ENCODE measurements at regions not wholly inside any gene's neighbourhood (a gene's known extent, or its start where the extent isn't known, plus 50 kb on each side); places are given as distances from the start of the nearest gene placed in this dataset.

GRCh38 chr12:79534029-79534867, 156.5 kb downstream of the PAWR start:
- no peaks in the 10 kb centered on the region for H3K36me3 ChIP-seq
- H3K9me3 ChIP-seq, result no peaks in the 10 kb centered on the region
- DNase-seq (no peak), ATAC-seq (no peak)
- no peak for TF ChIP-seq CTCF (IDR thresholded peaks at IDR 0.05)
- H3K27ac ChIP-seq, result no peak overlapping the region
- H3K27me3 ChIP-seq, result no peaks in the 10 kb centered on the region
- intact Hi-C loops (cut with DNase I), result no loop called here
- no peaks in the 10 kb centered on the region for H3K4me1 ChIP-seq
- no peak overlapping the region for H3K4me3 ChIP-seq

- no peaks in the 10 kb centered on the region for H3K27me3 ChIP-seq
- no peak for TF ChIP-seq CTCF (IDR thresholded peaks at IDR 0.05)
- no peaks in the 10 kb centered on the region for H3K36me3 ChIP-seq
- no peaks in the 10 kb centered on the region for H3K9me3 ChIP-seq
- intact Hi-C loops (cut with DNase I), result no loop called here
- H3K4me3 ChIP-seq, result no peak overlapping the region
- no peaks in the 10 kb centered on the region for H3K4me1 ChIP-seq
- DNase-seq (no peak), ATAC-seq (peak; percentile 80)
- H3K27ac ChIP-seq, result no peak overlapping the region
Observed at GRCh38 chr12:79532907-79533288, 157.9 kb downstream of the PAWR start.

GRCh38 chr12:79531518-79531917, 159.2 kb downstream of the PAWR start:
- Histone ChIP-seq H3K27me3 (no peaks in the 10 kb centered on the region), H3K27ac (no peak overlapping the region), H3K4me3 (no peak overlapping the region), H3K4me1 (no peaks in the 10 kb centered on the region), H3K36me3 (no peaks in the 10 kb centered on the region), H3K9me3 (no peaks in the 10 kb centered on the region)
- TF ChIP-seq CTCF (IDR thresholded peaks at IDR 0.05), result no peak
- no peak for DNase-seq
- no peak for ATAC-seq
- intact Hi-C loops (cut with DNase I), result no loop called here

- no peak for TF ChIP-seq CTCF (IDR thresholded peaks at IDR 0.05)
- ATAC-seq, result no peak
Observed at GRCh38 chr12:79527473-79527872, 163.3 kb downstream of the PAWR start.

GRCh38 chr12:79525357-79525756, 165.4 kb downstream of the PAWR start:
- no peaks in the 10 kb centered on the region for H3K36me3 ChIP-seq
- H3K27ac ChIP-seq, result no peak overlapping the region
- intact Hi-C loops (cut with DNase I), result no loop called here
- H3K4me1 ChIP-seq, result no peaks in the 10 kb centered on the region
- DNase-seq (no peak), ATAC-seq (no peak)
- TF ChIP-seq CTCF (IDR thresholded peaks at IDR 0.05), result no peak
- no peaks in the 10 kb centered on the region for H3K27me3 ChIP-seq
- no peaks in the 10 kb centered on the region for H3K9me3 ChIP-seq
- no peak overlapping the region for H3K4me3 ChIP-seq

More at GRCh38 chr12:79527473-79527872, 163.3 kb downstream of the PAWR start:
- intact Hi-C loops (cut with DNase I), result no loop called here
- Histone ChIP-seq H3K36me3 (no peaks in the 10 kb centered on the region), H3K27ac (no peak overlapping the region), H3K4me3 (no peak overlapping the region), H3K9me3 (no peaks in the 10 kb centered on the region), H3K4me1 (no peaks in the 10 kb centered on the region), H3K27me3 (no peaks in the 10 kb centered on the region)
- no peak for DNase-seq
